ENCODE measurements at regions not wholly inside any gene's neighbourhood (a gene's known extent, or its start where the extent isn't known, plus 50 kb on each side); places are given as distances from the start of the nearest gene placed in this dataset.
"Not testable (repeated sequence)": the region's sequence is repeated elsewhere in the genome, so short reads cannot be mapped to it uniquely, and the experiment has no call there.

DNA sequence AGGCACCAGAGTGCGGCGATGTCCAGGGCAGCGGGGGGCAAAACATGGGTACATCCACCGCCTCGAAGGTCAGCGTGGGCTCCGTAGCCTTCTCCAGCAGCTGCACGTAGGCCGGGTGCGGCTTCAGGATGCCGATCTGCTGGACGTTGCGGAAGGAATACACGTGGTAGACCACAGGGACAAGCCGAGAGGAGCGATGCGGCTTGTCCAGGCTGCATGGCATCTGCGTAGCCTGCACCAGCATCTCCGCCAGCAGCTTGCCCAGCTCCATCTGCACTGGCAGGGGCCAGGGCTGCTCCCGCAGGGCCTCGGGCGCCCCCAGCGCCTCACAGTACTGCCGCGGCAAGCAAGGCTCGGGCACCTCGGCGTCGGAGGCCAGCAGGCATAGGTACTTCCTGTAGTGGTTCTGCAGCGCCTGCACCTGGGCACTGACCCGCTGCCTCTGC lies 73.6 kb upstream of the MED13 start:
- TF ChIP-seq, protein P1, sequence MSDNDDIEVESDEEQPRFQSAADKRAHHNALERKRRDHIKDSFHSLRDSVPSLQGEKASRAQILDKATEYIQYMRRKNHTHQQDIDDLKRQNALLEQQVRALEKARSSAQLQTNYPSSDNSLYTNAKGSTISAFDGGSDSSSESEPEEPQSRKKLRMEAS (IDR thresholded peaks at IDR 0.05): not testable (repeated sequence)
- not testable (repeated sequence) for TF ChIP-seq MAFK (IDR thresholded peaks at IDR 0.05; ENCODE audit: partially characterized antibody); JUNB (IDR thresholded peaks at IDR 0.05); NPAS2 (CRISPR knock-in tag; IDR thresholded peaks at IDR 0.05; ENCODE audit: borderline replicate concordance); CEBPB (IDR thresholded peaks at IDR 0.05); POLR2A (IDR thresholded peaks at IDR 0.05; ENCODE audit: low read length); RAD21 (conservative IDR thresholded peaks at IDR 0.05 in 1 of 2, IDR thresholded peaks at IDR 0.05 in 1 of 2)
- TF ChIP-seq, protein P2, sequence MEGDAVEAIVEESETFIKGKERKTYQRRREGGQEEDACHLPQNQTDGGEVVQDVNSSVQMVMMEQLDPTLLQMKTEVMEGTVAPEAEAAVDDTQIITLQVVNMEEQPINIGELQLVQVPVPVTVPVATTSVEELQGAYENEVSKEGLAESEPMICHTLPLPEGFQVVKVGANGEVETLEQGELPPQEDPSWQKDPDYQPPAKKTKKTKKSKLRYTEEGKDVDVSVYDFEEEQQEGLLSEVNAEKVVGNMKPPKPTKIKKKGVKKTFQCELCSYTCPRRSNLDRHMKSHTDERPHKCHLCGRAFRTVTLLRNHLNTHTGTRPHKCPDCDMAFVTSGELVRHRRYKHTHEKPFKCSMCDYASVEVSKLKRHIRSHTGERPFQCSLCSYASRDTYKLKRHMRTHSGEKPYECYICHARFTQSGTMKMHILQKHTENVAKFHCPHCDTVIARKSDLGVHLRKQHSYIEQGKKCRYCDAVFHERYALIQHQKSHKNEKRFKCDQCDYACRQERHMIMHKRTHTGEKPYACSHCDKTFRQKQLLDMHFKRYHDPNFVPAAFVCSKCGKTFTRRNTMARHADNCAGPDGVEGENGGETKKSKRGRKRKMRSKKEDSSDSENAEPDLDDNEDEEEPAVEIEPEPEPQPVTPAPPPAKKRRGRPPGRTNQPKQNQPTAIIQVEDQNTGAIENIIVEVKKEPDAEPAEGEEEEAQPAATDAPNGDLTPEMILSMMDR (IDR thresholded peaks at IDR 0.05): not testable (repeated sequence)

Data from A549 (cell line).